Right ventricle myocardium inferior (tissue), 1 donor: ENCODE measurements at regions not wholly inside any gene's neighbourhood (a gene's known extent, or its start where the extent isn't known, plus 50 kb on each side); places are given as distances from the start of the nearest gene placed in this dataset.
"Not testable (repeated sequence)": the region's sequence is repeated elsewhere in the genome, so short reads cannot be mapped to it uniquely, and the experiment has no call there.

ENCODE experiments used
- ATAC-seq: fragments of 200-7000 bp; cut with Tn5 transposase; one replicate; pipeline ENCODE4 v1.9.1; 2020; ENCODE audit warnings: mild to moderate bottlenecking, moderate library complexity
- DNase-seq: peaks from one replicate; pipeline ENCODE4 v3.0.0; 2021; ENCODE audit errors: missing footprints
- intact Hi-C: fragments of 100-400 bp; cut with DNase I; formaldehyde crosslinking; loops from one replicate; pipeline ENCODE4 v1.11.0; 2022
- donor health status: DM: no; HTN: yes; CAD: no; lungs with severe emphysema.

- intact Hi-C loops = no loop called here
- no peak for DNase-seq
- no peak for ATAC-seq
Observed at GRCh38 chr10:45106236-45106856, 105.6 kb downstream of the ZNF22 start.

GRCh38 chr10:45111509-45111908 lies 110.8 kb downstream of the ZNF22 start:
- intact Hi-C loops = no loop called here
- no peak for ATAC-seq

GRCh38 chr10:45117940-45118339 lies 117.2 kb downstream of the ZNF22 start:
- ATAC-seq, intact Hi-C loops, DNase-seq: not testable (repeated sequence)

More at GRCh38 chr10:45111509-45111908, 110.8 kb downstream of the ZNF22 start:
- no peak for DNase-seq

GRCh38 chr10:45118929-45119328 lies 118.2 kb downstream of the ZNF22 start:
- DNase-seq (no peak), ATAC-seq (no peak)

GRCh38 chr10:45122180-45122860 lies 121.6 kb downstream of the ZNF22 start:
- intact Hi-C loops, ATAC-seq, DNase-seq: not testable (repeated sequence)

More at GRCh38 chr10:45118929-45119328, 118.2 kb downstream of the ZNF22 start:
- intact Hi-C loops = no loop called here

- intact Hi-C loops = no loop called here
- no peak for ATAC-seq
- no peak for DNase-seq
Observed at GRCh38 chr10:45135443-45136198, 134.9 kb downstream of the ZNF22 start.

GRCh38 chr10:45136256-45136655 lies 135.5 kb downstream of the ZNF22 start:
- ATAC-seq (no peak), DNase-seq (no peak)
- intact Hi-C loops = no loop called here

- intact Hi-C loops = no loop called here
- DNase-seq (no peak), ATAC-seq (no peak)
Observed at GRCh38 chr10:45144326-45145070, 143.8 kb downstream of the ZNF22 start.

GRCh38 chr10:45145143-45145542 lies 144.4 kb downstream of the ZNF22 start:
- DNase-seq, ATAC-seq, intact Hi-C loops: not testable (repeated sequence)

- ATAC-seq (no peak), DNase-seq (no peak)
- intact Hi-C loops = no loop called here
Observed at GRCh38 chr10:45147000-45147399, 146.3 kb downstream of the ZNF22 start.

GRCh38 chr10:45150997-45151396 lies 150.3 kb downstream of the ZNF22 start:
- DNase-seq (no peak), ATAC-seq (no peak)
- intact Hi-C loops = no loop called here

- intact Hi-C loops = no loop called here
- DNase-seq (no peak), ATAC-seq (no peak)
Observed at GRCh38 chr10:45151467-45152214, 150.9 kb downstream of the ZNF22 start.

- DNase-seq (no peak), ATAC-seq (no peak)
- intact Hi-C loops = no loop called here
Observed at GRCh38 chr10:45152726-45153125, 152.0 kb downstream of the ZNF22 start.

- DNase-seq (no peak), ATAC-seq (no peak)
- intact Hi-C loops = no loop called here
Observed at GRCh38 chr10:45154502-45154901, 153.8 kb downstream of the ZNF22 start.

- intact Hi-C loops = no loop called here
- no peak for ATAC-seq
- DNase-seq = no peak
Observed at GRCh38 chr10:45155784-45156183, 155.1 kb downstream of the ZNF22 start.

- DNase-seq (no peak), ATAC-seq (no peak)
- intact Hi-C loops = no loop called here
Observed at GRCh38 chr10:45160271-45160670, 155.1 kb downstream of the OR13A1 start.

GRCh38 chr10:45163315-45163975 lies 152.0 kb downstream of the OR13A1 start:
- no peak for DNase-seq
- intact Hi-C loops = no loop called here

More at GRCh38 chr10:45163315-45163975, 152.0 kb downstream of the OR13A1 start:
- ATAC-seq = no peak
